OCI-LY7 (cell line): ENCODE measurements at regions not wholly inside any gene's neighbourhood (a gene's known extent, or its start where the extent isn't known, plus 50 kb on each side); places are given as distances from the start of the nearest gene placed in this dataset.

Experiments used
- BruUV-seq: library from RNA; stranded (reverse); fragments of 400-500 nt; replicated peaks from 2 replicates; lab custom pipeline; 2021; lab: Mats Ljungman, UMichigan
- CTCF ChIA-PET: fragments of 300-600 bp; sonication (Branson Sonifier 250); formaldehyde crosslinking; loops from one replicate; lab custom pipeline; 2022; ENCODE audit warnings: antibody characterized with exemption; ENCODE audit not compliant: unreplicated experiment; lab: Charles Lee
- POLR2A ChIA-PET: fragments of 300-600 bp; sonication (Branson Sonifier 250); formaldehyde crosslinking; loops from one replicate; lab custom pipeline; 2022; ENCODE audit warnings: antibody characterized with exemption; lab: Charles Lee
- DNase-seq: peaks from one replicate; pipeline ENCODE4 v3.0.0-alpha.2; 2015; ENCODE audit warnings: low spot score
- H2AFZ ChIP-seq: fragments of 200-600 bp; sonication (generic), shearing (Covaris generic); 2 replicates; pipeline ENCODE4 v1.6.1; 2014; ENCODE audit warnings: mild to moderate bottlenecking, antibody characterized with exemption, low read length, moderate library complexity
- H3K27ac ChIP-seq: fragments of 200-600 bp; sonication (generic); 2 replicates; pipeline ENCODE4 v1.5.1; 2014; ENCODE audit warnings: mixed run types, low read depth, mild to moderate bottlenecking, moderate library complexity, low read length, inconsistent platforms; ENCODE audit not compliant: poor library complexity, severe bottlenecking
- H3K36me3 ChIP-seq: fragments of 200-600 bp; sonication (generic); 2 replicates; pipeline ENCODE4 v1.6.1; 2014; ENCODE audit warnings: mild to moderate bottlenecking, antibody characterized with exemption, low read length, moderate library complexity, mixed read lengths; ENCODE audit not compliant: insufficient read depth
- H3K4me1 ChIP-seq: fragments of 200-600 bp; sonication (generic); 2 replicates; pipeline ENCODE4 v1.5.1; 2014; ENCODE audit warnings: mild to moderate bottlenecking, low read length; ENCODE audit not compliant: insufficient read depth, poor library complexity, severe bottlenecking
- H3K4me2 ChIP-seq: fragments of 200-600 bp; sonication (generic); 2 replicates; pipeline ENCODE4 v1.6.1; 2014; ENCODE audit warnings: mild to moderate bottlenecking, low read length
- H3K4me3 ChIP-seq: fragments of 200-600 bp; sonication (generic); 2 replicates; pipeline ENCODE4 v1.5.1; 2014; ENCODE audit warnings: mild to moderate bottlenecking, low read depth, low read length; ENCODE audit not compliant: poor library complexity, severe bottlenecking
- H3K79me2 ChIP-seq: fragments of 200-600 bp; sonication (generic); 2 replicates; pipeline ENCODE4 v1.6.1; 2016; ENCODE audit warnings: low read depth, mild to moderate bottlenecking, low read length, moderate library complexity, mixed read lengths; ENCODE audit not compliant: insufficient read depth
- H3K9me2 ChIP-seq: fragments of 200-600 bp; sonication (generic); 2 replicates; pipeline ENCODE4 v1.6.1; 2016; ENCODE audit warnings: mild to moderate bottlenecking, low read length, mixed read lengths; ENCODE audit not compliant: insufficient read depth
- H3K9me3 ChIP-seq: fragments of 200-600 bp; sonication (generic); 2 replicates; pipeline ENCODE4 v1.6.1; 2014; ENCODE audit warnings: mild to moderate bottlenecking, mixed run types, low read length, mixed read lengths
- H4K20me1 ChIP-seq: fragments of 200-600 bp; sonication (generic); 2 replicates; pipeline ENCODE4 v1.6.1; 2014; ENCODE audit warnings: mild to moderate bottlenecking, antibody characterized with exemption, low read length, moderate library complexity, mixed read lengths; ENCODE audit not compliant: insufficient read depth
- CTCF ChIP-seq: fragments of 200-600 bp; sonication (generic); conservative IDR thresholded peaks from 2 replicates; pipeline ENCODE4 v1.5.1; 2014; ENCODE audit warnings: mild to moderate bottlenecking, antibody characterized with exemption, low read length, moderate library complexity, mixed read lengths
- EZH2phosphoT487 ChIP-seq: fragments of 200-600 bp; sonication (generic); IDR thresholded peaks from 2 replicates; pipeline ENCODE4 v1.6.1; 2018; ENCODE audit warnings: low read depth, borderline replicate concordance, mild to moderate bottlenecking, mixed run types, antibody characterized with exemption, low read length, moderate library complexity, mixed read lengths
- intact Hi-C: fragments of 100-400 bp; cut with micrococcal nuclease; formaldehyde crosslinking; loops from one replicate; pipeline ENCODE4 v1.10.0; 2022; ENCODE audit not compliant: unreplicated experiment

GRCh38 chr15:52879904-52880303 lies 89.8 kb upstream of the ONECUT1 start:
- no peaks in the 10 kb centered on the region for H3K79me2 ChIP-seq
- intact Hi-C loops = no loop called here
- no peaks in the 10 kb centered on the region for H4K20me1 ChIP-seq
- H3K4me3 ChIP-seq = no peak overlapping the region
- no peaks in the 10 kb centered on the region for H3K4me1 ChIP-seq
- BruUV-seq = no TSS peak
- CTCF ChIA-PET = no interaction called here
- no peak overlapping the region for H3K4me2 ChIP-seq
- TF ChIP-seq CTCF (no peak), EZH2phosphoT487 (no peak)
- H3K36me3 ChIP-seq = no peaks in the 10 kb centered on the region
- no peaks in the 10 kb centered on the region for H3K9me3 ChIP-seq
- no peak overlapping the region for H2AFZ ChIP-seq
- DNase-seq = no peak
- no peak overlapping the region for H3K27ac ChIP-seq
- POLR2A ChIA-PET = interaction anchor here (0.5 kb wide), 1 partner anchor 301 kb away, joined by 3 read pairs; no protein-coding TSS in a partner anchor
- no peaks in the 10 kb centered on the region for H3K9me2 ChIP-seq

- TF ChIP-seq CTCF (no peak), EZH2phosphoT487 (no peak)
- no peaks in the 10 kb centered on the region for H3K4me1 ChIP-seq
- H3K36me3 ChIP-seq = no peaks in the 10 kb centered on the region
- H4K20me1 ChIP-seq = no peaks in the 10 kb centered on the region
- no peaks in the 10 kb centered on the region for H3K9me2 ChIP-seq
- H3K4me3 ChIP-seq = no peak overlapping the region
- BruUV-seq = no TSS peak
- H3K27ac ChIP-seq = no peak overlapping the region
- no peak overlapping the region for H3K4me2 ChIP-seq
- H2AFZ ChIP-seq = no peak overlapping the region
- intact Hi-C loops = no loop called here
- DNase-seq = no peak
- CTCF ChIA-PET = no interaction called here
- POLR2A ChIA-PET = no interaction called here
- H3K9me3 ChIP-seq = no peaks in the 10 kb centered on the region
- H3K79me2 ChIP-seq = no peaks in the 10 kb centered on the region
These were observed 89.0 kb upstream of the ONECUT1 start for GRCh38 chr15:52879145-52879544.

GRCh38 chr15:52876991-52877663 lies 87.0 kb upstream of the ONECUT1 start:
- no peak overlapping the region for H3K4me2 ChIP-seq
- POLR2A ChIA-PET = no interaction called here
- no peak overlapping the region for H3K4me3 ChIP-seq
- no peak overlapping the region for H3K27ac ChIP-seq
- H4K20me1 ChIP-seq = no peaks in the 10 kb centered on the region
- H3K4me1 ChIP-seq = no peaks in the 10 kb centered on the region
- no peaks in the 10 kb centered on the region for H3K79me2 ChIP-seq
- no TSS peak for BruUV-seq
- intact Hi-C loops = no loop called here
- TF ChIP-seq CTCF (no peak), EZH2phosphoT487 (no peak)
- CTCF ChIA-PET = no interaction called here
- H2AFZ ChIP-seq = no peak overlapping the region
- no peaks in the 10 kb centered on the region for H3K36me3 ChIP-seq
- no peaks in the 10 kb centered on the region for H3K9me2 ChIP-seq
- no peaks in the 10 kb centered on the region for H3K9me3 ChIP-seq
- DNase-seq = no peak
